Stimulated activated CD4-positive, alpha-beta T cell treated with anti-CD3 and anti-CD28 coated beads, Interleukin-15, amount 100 ng/mL, for 1 hour (primary cell): ENCODE measurements at regions not wholly inside any gene's neighbourhood (a gene's known extent, or its start where the extent isn't known, plus 50 kb on each side); places are given as distances from the start of the nearest gene placed in this dataset.

ENCODE experiments used
- DNase-seq, 2 donors: peaks; one replicate each; pipeline ENCODE4 v3.0.0-alpha.2; 2020; ENCODE audit warnings: low read depth in 1 of 2, low spot score in 1 of 2

DNA sequence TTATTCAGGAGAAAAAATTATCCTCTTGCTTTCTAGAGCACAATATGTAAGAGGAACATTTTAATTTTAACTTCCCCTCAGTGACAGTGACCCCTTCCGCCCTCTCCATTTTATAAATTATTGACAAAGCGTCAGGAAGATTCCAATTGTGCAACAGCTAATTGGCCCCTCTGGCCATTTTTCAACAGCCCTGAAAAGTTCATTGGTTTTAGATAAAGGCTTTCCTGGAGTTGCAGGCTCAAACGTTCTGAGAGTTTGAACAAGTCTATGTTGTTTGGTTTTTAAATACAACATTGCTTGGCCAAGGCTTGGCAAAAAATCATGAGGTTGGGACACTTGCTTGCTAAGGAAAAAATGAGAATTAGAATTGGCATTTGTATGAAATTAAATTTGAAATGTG, 422.2 kb upstream of the ANKRD30A start:
- DNase-seq, result no peak

GRCh38 chr10:36700123-36700522, 425.3 kb upstream of the ANKRD30A start:
- no peak for DNase-seq

DNA sequence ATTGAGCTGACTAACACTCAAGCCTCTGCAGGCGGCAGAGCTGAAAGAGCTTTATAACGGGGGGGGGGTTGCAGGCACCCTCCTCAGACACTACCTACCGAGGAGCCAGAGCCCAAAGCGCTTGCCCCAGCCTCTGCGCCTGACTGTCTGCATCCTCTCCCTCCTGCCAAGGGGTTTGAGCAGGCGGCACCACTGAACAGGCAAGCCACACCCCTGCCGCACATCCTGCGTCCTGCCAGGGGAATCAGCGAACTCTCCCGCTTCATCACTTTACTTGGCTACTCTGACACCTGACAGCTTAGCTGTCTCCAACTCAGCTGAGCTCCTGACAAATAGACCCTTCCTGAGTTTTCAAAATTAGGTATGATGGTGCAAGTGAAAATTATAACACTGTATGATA, 432.6 kb upstream of the ANKRD30A start:
- DNase-seq, result no peak

GRCh38 chr10:36688717-36689116, 436.7 kb upstream of the ANKRD30A start:
- no peak for DNase-seq

- no peak for DNase-seq
Measured at GRCh38 chr10:36683421-36683820, 442.0 kb upstream of the ANKRD30A start.

DNA sequence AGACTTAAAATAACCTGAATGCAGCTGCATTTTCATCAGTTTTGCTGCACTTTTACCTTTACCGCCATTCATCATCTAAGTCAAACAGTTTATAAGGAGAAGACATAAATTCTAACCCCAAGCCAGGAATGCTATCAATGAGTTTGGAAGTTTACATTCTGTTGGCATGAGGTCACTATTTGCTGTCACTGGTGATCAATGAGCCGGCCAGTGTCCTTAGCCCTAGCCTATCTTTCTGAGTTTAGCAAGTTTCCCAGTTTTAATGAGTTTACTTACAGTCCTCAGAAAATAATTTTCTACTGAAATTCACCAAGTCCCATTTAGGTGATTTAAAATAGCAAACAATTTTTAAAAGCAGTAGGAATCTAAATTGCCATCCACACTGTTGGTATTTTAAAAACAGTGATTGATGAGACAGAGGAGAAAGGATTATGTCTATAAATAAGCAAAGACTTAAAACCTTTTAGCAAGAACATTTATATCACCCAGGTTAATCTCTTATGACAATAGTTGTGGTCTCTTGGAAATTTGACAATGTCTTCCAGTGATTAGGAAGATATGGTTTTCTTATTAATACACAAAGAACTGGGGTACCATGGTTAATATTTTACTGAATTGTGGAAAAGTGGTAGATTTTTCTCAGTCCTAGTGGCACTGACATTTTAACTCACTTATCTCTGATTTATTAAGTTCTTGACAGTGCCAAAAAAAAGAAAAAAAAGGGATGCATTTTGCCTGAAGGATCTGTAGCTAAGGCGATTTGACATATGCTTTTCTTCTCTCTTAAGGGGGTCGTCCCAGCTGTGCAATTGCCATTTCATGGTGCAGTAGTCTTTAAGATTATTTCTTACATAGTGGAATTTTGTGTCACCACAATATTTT, 443.4 kb upstream of the ANKRD30A start:
- no peak for DNase-seq

DNA sequence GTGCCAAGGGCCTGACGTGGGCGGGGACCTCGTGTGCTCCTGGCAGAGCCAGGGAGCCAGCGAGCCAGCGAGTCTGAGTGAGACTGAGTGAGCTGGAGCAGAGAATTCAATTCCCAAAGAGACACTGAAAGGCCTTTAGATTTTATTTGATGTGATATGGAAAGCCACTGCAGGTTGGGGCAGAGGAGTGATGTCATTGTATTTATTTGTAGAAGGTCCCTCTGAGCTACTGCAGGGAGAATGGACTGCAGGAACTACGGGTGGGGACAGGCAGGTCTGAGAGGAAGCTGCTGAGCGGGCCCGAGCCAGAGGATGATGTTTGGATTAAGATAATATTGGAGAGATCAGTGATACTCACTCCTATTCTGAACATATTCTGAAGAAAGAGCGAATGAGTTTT, 445.8 kb upstream of the ANKRD30A start:
- no peak for DNase-seq

DNA sequence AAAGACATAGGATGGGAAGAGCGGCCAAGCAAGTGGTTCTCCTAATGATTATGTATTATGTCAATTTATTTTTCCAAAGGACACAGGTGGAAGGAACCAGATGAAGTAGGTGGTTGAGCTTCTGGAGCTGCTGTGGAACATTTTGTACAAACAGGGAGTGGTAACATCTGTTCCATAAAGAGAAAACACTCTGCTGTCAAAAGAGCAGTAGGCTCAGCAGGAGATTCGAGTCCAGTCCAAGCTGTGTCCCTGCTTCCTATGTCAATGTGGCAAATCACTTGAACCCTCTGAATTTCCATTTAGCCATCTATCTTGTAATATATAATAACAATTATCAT, 448.0 kb upstream of the ANKRD30A start:
- DNase-seq, result no peak

GRCh38 chr10:36676756-36677430, 448.5 kb upstream of the ANKRD30A start:
- no peak for DNase-seq

GRCh38 chr10:36676321-36676720, 449.1 kb upstream of the ANKRD30A start:
- no peak for DNase-seq

- no peak for DNase-seq
Measured at GRCh38 chr10:36675458-36675880, 449.9 kb upstream of the ANKRD30A start.

- DNase-seq, result no peak
Measured at GRCh38 chr10:36671607-36672006, 453.8 kb upstream of the ANKRD30A start.

- DNase-seq, result no peak
Measured at GRCh38 chr10:36670621-36671402, 454.6 kb upstream of the ANKRD30A start.

GRCh38 chr10:36669615-36670352, 455.6 kb upstream of the ANKRD30A start:
- no peak for DNase-seq

DNA sequence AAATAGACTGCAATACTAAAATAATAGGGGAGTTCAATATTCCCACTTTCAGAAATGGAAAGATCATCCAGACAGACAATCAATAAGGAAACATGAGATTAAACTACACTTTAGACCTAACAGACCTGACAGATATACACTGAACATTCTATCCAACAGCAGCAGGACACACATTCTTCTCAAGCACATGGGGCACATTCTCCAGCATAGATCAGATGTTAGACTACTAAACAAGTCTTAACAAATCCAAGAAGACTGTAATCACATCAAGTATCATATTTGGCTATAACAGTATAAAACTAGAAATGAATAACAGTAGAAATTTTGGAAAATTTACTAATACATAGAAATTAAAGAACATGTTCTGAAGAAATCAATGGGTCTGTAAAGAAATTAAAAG, 458.9 kb upstream of the ANKRD30A start:
- DNase-seq, result no peak

DNA sequence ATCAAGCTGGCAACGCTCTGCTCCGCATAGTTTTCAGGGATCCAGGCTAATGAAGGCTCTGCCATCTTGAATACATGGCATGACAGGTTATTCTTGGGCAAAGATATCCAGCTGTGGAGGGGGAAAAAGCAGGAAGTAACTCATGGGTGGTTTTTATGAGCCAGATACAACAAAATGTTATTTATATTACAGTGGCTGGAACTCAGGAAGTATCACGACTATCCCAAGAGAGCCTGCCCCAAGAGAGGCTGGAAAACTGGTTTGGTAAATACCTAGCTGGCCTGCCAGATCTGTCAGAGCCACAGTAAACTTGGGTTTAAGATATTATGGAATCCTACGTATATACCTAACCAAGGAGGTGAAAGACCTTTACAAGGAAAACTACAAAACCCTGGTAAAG, 462.8 kb upstream of the ANKRD30A start:
- DNase-seq, result no peak

- no peak for DNase-seq
Measured at GRCh38 chr10:36650274-36650673, 475.1 kb upstream of the ANKRD30A start.

DNA sequence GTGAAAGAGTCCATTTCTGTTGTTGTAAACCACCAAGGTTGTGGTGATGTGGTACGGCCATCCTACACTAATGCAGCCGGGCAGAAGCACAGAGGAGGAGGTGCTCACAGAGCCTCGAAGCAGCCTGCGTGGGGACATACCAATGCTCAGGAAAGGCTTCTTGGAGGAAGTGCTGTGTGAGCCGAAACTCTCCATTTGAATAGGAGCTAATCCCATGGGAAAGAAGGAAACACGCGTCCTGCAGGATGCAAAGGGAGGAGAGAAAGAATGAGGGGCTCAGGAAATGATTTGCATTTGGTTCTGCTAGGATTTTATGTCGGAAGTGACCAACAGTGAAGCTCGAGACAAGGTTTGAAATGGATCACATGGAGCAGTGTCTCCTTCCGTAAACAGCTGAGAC, 477.9 kb upstream of the ANKRD30A start:
- no peak for DNase-seq

DNA sequence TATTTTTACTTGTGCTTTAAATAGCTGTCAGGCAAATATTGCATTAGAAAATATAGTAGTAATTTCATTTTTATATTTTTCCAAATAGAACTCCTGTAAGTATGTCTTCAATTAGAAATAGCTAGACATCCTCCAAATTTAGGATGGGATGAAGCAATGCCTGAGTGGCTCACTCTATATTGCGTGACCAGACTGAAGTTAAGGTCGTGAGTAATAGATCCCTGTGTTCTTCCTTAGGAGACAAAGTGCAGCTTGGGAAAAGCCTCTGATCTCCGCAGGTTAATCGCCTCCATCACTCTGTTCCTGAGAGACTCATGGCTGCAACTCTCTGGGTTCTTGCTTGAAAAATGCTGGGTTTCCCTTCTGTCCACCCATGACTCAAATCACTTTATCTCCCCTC, 484.8 kb upstream of the ANKRD30A start:
- no peak for DNase-seq

GRCh38 chr10:36638462-36639155, 486.8 kb upstream of the ANKRD30A start:
- no peak for DNase-seq

DNA sequence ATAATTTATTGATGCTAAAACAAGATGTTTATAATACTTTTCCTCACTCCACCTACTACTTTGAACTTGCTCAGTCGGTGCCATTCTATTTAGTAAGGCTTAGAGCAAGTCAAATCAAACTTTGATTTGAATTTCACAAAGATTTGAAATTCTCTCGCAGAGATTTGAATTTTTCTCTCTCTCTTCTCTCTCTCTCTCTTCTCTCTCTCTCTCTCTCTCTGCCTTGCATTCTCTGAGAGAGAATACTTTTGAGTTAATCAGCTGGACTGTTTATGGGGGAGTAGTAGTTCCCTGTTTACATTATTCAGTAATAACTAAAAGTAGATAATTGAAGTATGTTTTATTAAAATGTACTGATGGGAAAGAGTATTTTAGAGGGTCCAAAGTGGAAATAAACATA, 488.5 kb upstream of the ANKRD30A start:
- DNase-seq, result no peak
